ENCODE measurements at regions not wholly inside any gene's neighbourhood (a gene's known extent, or its start where the extent isn't known, plus 50 kb on each side); places are given as distances from the start of the nearest gene placed in this dataset.

- Histone ChIP-seq H3K36me3 (ENCODE audit: insufficient read depth, low read length) (no peaks in the 10 kb centered on the region), H3K27me3 (ENCODE audit: insufficient read depth, low read length) (no peaks in the 10 kb centered on the region), H3K4me1 (ENCODE audit: insufficient read depth, low read length) (peaks cover 20% of the 10 kb centered on the region), H4K20me1 (ENCODE audit: insufficient read depth, low read length) (no peaks in the 10 kb centered on the region), H3K79me2 (ENCODE audit: insufficient read depth, low read length) (no peaks in the 10 kb centered on the region), H3K4me3 (ENCODE audit: insufficient read depth, low read depth, low read length) (no peak overlapping the region), H3K9me3 (ENCODE audit: insufficient read depth, low read depth, low read length) (peaks cover 2% of the 10 kb centered on the region), H3K9ac (ENCODE audit: low read length) (no peak overlapping the region), H3K27ac (ENCODE audit: low read depth, low read length) (no peak overlapping the region), H3K4me2 (ENCODE audit: low read length) (no peak overlapping the region), H2AFZ (ENCODE audit: low read depth, low read length) (no peak overlapping the region)
- Mint-ChIP-seq H3K36me3 (ENCODE audit: low read depth, unreplicated experiment) (no peaks in the 10 kb centered on the region), H3K4me3 (ENCODE audit: unreplicated experiment) (no peak overlapping the region), H3K27me3 (ENCODE audit: low read depth, unreplicated experiment) (no peaks in the 10 kb centered on the region), H3K9me3 (ENCODE audit: unreplicated experiment) (peaks cover 22% of the 10 kb centered on the region), H3K4me1 (ENCODE audit: low read depth, unreplicated experiment) (peaks cover 17% of the 10 kb centered on the region), H3K27ac (ENCODE audit: unreplicated experiment) (no peak overlapping the region)
- FAIRE-seq, result no peak
- TF ChIP-seq CTCF (IDR thresholded peaks at IDR 0.05; ENCODE audit: insufficient read depth, low read depth, low read length) (no peak), EZH2 (IDR thresholded peaks at IDR 0.05; ENCODE audit: insufficient read depth, low read length) (no peak)
- DNase-seq (ENCODE audit: low read depth), result no peak
Measured at GRCh38 chr2:37792366-37792765, 120.9 kb upstream of the CDC42EP3 start.

GRCh38 chr2:37793004-37793403, 121.6 kb upstream of the CDC42EP3 start:
- no peaks in the 10 kb centered on the region for H3K36me3 ChIP-seq (ENCODE audit: insufficient read depth, low read length)
- peaks cover 2% of the 10 kb centered on the region for H3K9me3 ChIP-seq (ENCODE audit: insufficient read depth, low read depth, low read length)
- H2AFZ ChIP-seq (ENCODE audit: low read depth, low read length), result no peak overlapping the region
- H3K27ac ChIP-seq (ENCODE audit: low read depth, low read length), result no peak overlapping the region
- no peak overlapping the region for H3K9ac ChIP-seq (ENCODE audit: low read length)
- Mint-ChIP-seq H3K36me3 (ENCODE audit: low read depth, unreplicated experiment) (no peaks in the 10 kb centered on the region), H3K9me3 (ENCODE audit: unreplicated experiment) (peaks cover 17% of the 10 kb centered on the region), H3K4me3 (ENCODE audit: unreplicated experiment) (no peak overlapping the region), H3K27me3 (ENCODE audit: low read depth, unreplicated experiment) (no peaks in the 10 kb centered on the region), H3K4me1 (ENCODE audit: low read depth, unreplicated experiment) (peaks cover 17% of the 10 kb centered on the region), H3K27ac (ENCODE audit: unreplicated experiment) (no peak overlapping the region)
- TF ChIP-seq EZH2 (IDR thresholded peaks at IDR 0.05; ENCODE audit: insufficient read depth, low read length), result no peak
- TF ChIP-seq CTCF (IDR thresholded peaks at IDR 0.05; ENCODE audit: insufficient read depth, low read depth, low read length), result no peak
- H3K4me2 ChIP-seq (ENCODE audit: low read length), result no peak overlapping the region
- no peaks in the 10 kb centered on the region for H3K27me3 ChIP-seq (ENCODE audit: insufficient read depth, low read length)
- H3K4me1 ChIP-seq (ENCODE audit: insufficient read depth, low read length), result peaks cover 20% of the 10 kb centered on the region
- H3K79me2 ChIP-seq (ENCODE audit: insufficient read depth, low read length), result no peaks in the 10 kb centered on the region
- FAIRE-seq, result no peak
- no peak overlapping the region for H3K4me3 ChIP-seq (ENCODE audit: insufficient read depth, low read depth, low read length)
- no peaks in the 10 kb centered on the region for H4K20me1 ChIP-seq (ENCODE audit: insufficient read depth, low read length)
- no peak for DNase-seq (ENCODE audit: low read depth)

- H3K4me2 ChIP-seq (ENCODE audit: low read length), result no peak overlapping the region
- H3K27ac ChIP-seq (ENCODE audit: low read depth, low read length), result no peak overlapping the region
- Mint-ChIP-seq H3K4me1 (ENCODE audit: low read depth, unreplicated experiment) (peaks cover 24% of the 10 kb centered on the region), H3K36me3 (ENCODE audit: low read depth, unreplicated experiment) (no peaks in the 10 kb centered on the region), H3K9me3 (ENCODE audit: unreplicated experiment) (peaks cover 8% of the 10 kb centered on the region), H3K4me3 (ENCODE audit: unreplicated experiment) (no peak overlapping the region), H3K27me3 (ENCODE audit: low read depth, unreplicated experiment) (no peaks in the 10 kb centered on the region), H3K27ac (ENCODE audit: unreplicated experiment) (no peak overlapping the region)
- no peak overlapping the region for H3K9ac ChIP-seq (ENCODE audit: low read length)
- H3K27me3 ChIP-seq (ENCODE audit: insufficient read depth, low read length), result no peaks in the 10 kb centered on the region
- H2AFZ ChIP-seq (ENCODE audit: low read depth, low read length), result no peak overlapping the region
- DNase-seq (ENCODE audit: low read depth) (peak; percentile 48), FAIRE-seq (no peak)
- no peaks in the 10 kb centered on the region for H3K36me3 ChIP-seq (ENCODE audit: insufficient read depth, low read length)
- no peaks in the 10 kb centered on the region for H4K20me1 ChIP-seq (ENCODE audit: insufficient read depth, low read length)
- peaks cover 24% of the 10 kb centered on the region for H3K4me1 ChIP-seq (ENCODE audit: insufficient read depth, low read length)
- no peak for TF ChIP-seq EZH2 (IDR thresholded peaks at IDR 0.05; ENCODE audit: insufficient read depth, low read length)
- TF ChIP-seq CTCF (IDR thresholded peaks at IDR 0.05; ENCODE audit: insufficient read depth, low read depth, low read length), result no peak
- H3K79me2 ChIP-seq (ENCODE audit: insufficient read depth, low read length), result no peaks in the 10 kb centered on the region
- no peaks in the 10 kb centered on the region for H3K9me3 ChIP-seq (ENCODE audit: insufficient read depth, low read depth, low read length)
- no peak overlapping the region for H3K4me3 ChIP-seq (ENCODE audit: insufficient read depth, low read depth, low read length)
Measured at GRCh38 chr2:37794717-37795116, 123.3 kb upstream of the CDC42EP3 start.
